SK-N-SH (cell line): ENCODE measurements at regions not wholly inside any gene's neighbourhood (a gene's known extent, or its start where the extent isn't known, plus 50 kb on each side); places are given as distances from the start of the nearest gene placed in this dataset.
"Not testable (repeated sequence)": the region's sequence is repeated elsewhere in the genome, so short reads cannot be mapped to it uniquely, and the experiment has no call there.

Source experiments
- CTCF ChIA-PET: fragments of 300-600, 350-600 bp; formaldehyde crosslinking; extraction: SDS; loops from one replicate; lab custom pipeline; 2021; lab: Yijun Ruan, JAX
- POLR2A ChIA-PET: fragments of 350-600 bp; sonication (Branson Sonifier 250); formaldehyde crosslinking; extraction: SDS; loops from one replicate; lab custom pipeline; 2020; ENCODE audit warnings: antibody characterized with exemption, inconsistent platforms; lab: Yijun Ruan, JAX
- DNase-seq: peaks from one replicate; pipeline ENCODE4 v3.0.0; 2012
- H2AFZ ChIP-seq: fragments of 200-600 bp; sonication (generic); 2 replicates; pipeline ENCODE4 v1.8.1; 2016; ENCODE audit warnings: antibody characterized with exemption, mild to moderate bottlenecking, low read depth
- H3F3A ChIP-seq: fragments of 200-600 bp; sonication (generic); replicated peaks from 2 replicates; pipeline ENCODE3; 2016; ENCODE audit warnings: antibody characterized with exemption, mild to moderate bottlenecking; ENCODE audit not compliant: insufficient read depth
- H3K27ac ChIP-seq, 2 experiments: fragments of 200-500 bp in 1 of 2; fragments of 200-600 bp in 1 of 2; sonication (Bioruptor generic) in 1 of 2; sonication (generic), shearing (Covaris generic) in 1 of 2; 2 replicates each; pipeline versions ENCODE4 v1.5.1 to v1.6.1; 2014 to 2016; ENCODE audit warnings: low read depth in 2 of 2, inconsistent platforms in 1 of 2, low read length in 1 of 2, mild to moderate bottlenecking in 1 of 2, mixed read lengths in 1 of 2
- H3K27me3 ChIP-seq: fragments of 200-600 bp; sonication (generic), shearing (Covaris generic); 2 replicates; pipeline ENCODE4 v1.6.1; 2016; ENCODE audit warnings: mixed run types; ENCODE audit not compliant: insufficient read depth
- H3K36me3 ChIP-seq, 2 experiments: fragments of 200-500 bp in 1 of 2; fragments of 200-600 bp in 1 of 2; sonication (Bioruptor generic) in 1 of 2; sonication (generic) in 1 of 2; replicated peaks in 1 of 2; 2 replicates each; pipeline versions ENCODE3 to v1.5.1; 2014 to 2016; ENCODE audit warnings: low read length in 1 of 2, mild to moderate bottlenecking in 1 of 2; ENCODE audit not compliant: insufficient read depth in 2 of 2, control insufficient read depth in 1 of 2
- H3K4me1 ChIP-seq, 2 experiments: fragments of 200-500 bp in 1 of 2; fragments of 200-600 bp in 1 of 2; sonication (Bioruptor generic) in 1 of 2; sonication (generic), shearing (Covaris generic) in 1 of 2; 2 replicates each; pipeline versions ENCODE4 v1.5.1 to v1.6.1; 2014 to 2016; ENCODE audit warnings: low read depth in 1 of 2, low read length in 1 of 2, mixed run types in 1 of 2; ENCODE audit not compliant: insufficient read depth in 2 of 2, control insufficient read depth in 1 of 2
- H3K4me2 ChIP-seq: fragments of 200-600 bp; sonication (generic), shearing (Covaris generic); 2 replicates; pipeline ENCODE4 v1.6.1; 2017; ENCODE audit warnings: mixed run types
- H3K4me3 ChIP-seq, 2 experiments: fragments of 200-500 bp in 1 of 2; fragments of 200-600 bp in 1 of 2; sonication (Bioruptor generic) in 1 of 2; sonication (generic), shearing (Covaris generic) in 1 of 2; 2 replicates each; pipeline versions ENCODE4 v1.5.1 to v1.8.1; 2014 to 2016; ENCODE audit warnings: low read depth in 2 of 2, inconsistent platforms in 1 of 2, low read length in 1 of 2, mild to moderate bottlenecking in 1 of 2, mixed read lengths in 1 of 2, moderate library complexity in 1 of 2
- H3K79me2 ChIP-seq: fragments of 200-600 bp; sonication (generic); 2 replicates; pipeline ENCODE4 v1.8.1; 2017; ENCODE audit warnings: mild to moderate bottlenecking; ENCODE audit not compliant: insufficient read depth
- H3K9ac ChIP-seq: fragments of 200-600 bp; sonication (generic); 2 replicates; pipeline ENCODE4 v1.6.1; 2017; ENCODE audit warnings: mixed run types
- H3K9me2 ChIP-seq: fragments of 200-600 bp; sonication (generic); 2 replicates; pipeline ENCODE4 v1.6.1; 2017; ENCODE audit warnings: mixed run types
- H3K9me3 ChIP-seq: fragments of 200-600 bp; sonication (generic); 2 replicates; pipeline ENCODE4 v1.6.1; 2017; ENCODE audit warnings: mixed run types, mild to moderate bottlenecking, moderate library complexity
- H4K20me1 ChIP-seq: fragments of 200-600 bp; sonication (generic); 2 replicates; pipeline ENCODE4 v1.6.1; 2017; ENCODE audit warnings: mild to moderate bottlenecking, mixed run types; ENCODE audit not compliant: insufficient read depth
- CTCF ChIP-seq: fragments of 200-600 bp; sonication (generic); IDR thresholded peaks from 2 replicates; pipeline ENCODE4 v1.6.1; 2017; ENCODE audit warnings: antibody characterized with exemption, mild to moderate bottlenecking, moderate library complexity
- ELF1 ChIP-seq: IDR thresholded peaks from 2 replicates; pipeline ENCODE4 v1.4.0; 2012
- EZH2phosphoT487 ChIP-seq: fragments of 200-600 bp; sonication (generic); IDR thresholded peaks from 2 replicates; pipeline ENCODE4 v1.6.1; 2017; ENCODE audit warnings: low read depth, mixed run types, mild to moderate bottlenecking, antibody characterized with exemption, moderate library complexity, borderline replicate concordance
- FOSL2 ChIP-seq: IDR thresholded peaks from 2 replicates; pipeline ENCODE4 v1.4.0; 2012; ENCODE audit warnings: low read depth, mild to moderate bottlenecking, moderate library complexity, borderline replicate concordance
- GATA2 ChIP-seq: sonication (generic); formaldehyde crosslinking; IDR thresholded peaks from 2 replicates; pipeline ENCODE4 v1.5.0; 2020; ENCODE audit warnings: mild to moderate bottlenecking, missing genetic modification reagents
- IRF3 ChIP-seq: fragments of 150-350 bp; IDR thresholded peaks from 2 replicates; pipeline ENCODE4 v1.6.1; 2016; ENCODE audit warnings: mild to moderate bottlenecking, low read depth, low read length
- NFIC ChIP-seq: IDR thresholded peaks from 2 replicates; pipeline ENCODE4 v1.4.0; 2012; ENCODE audit warnings: borderline replicate concordance
- NRF1 ChIP-seq: IDR thresholded peaks from 2 replicates; pipeline ENCODE4 v1.6.1; 2012; ENCODE audit warnings: low read depth, mild to moderate bottlenecking, low read length
- POLR2AphosphoS5 ChIP-seq: IDR thresholded peaks from 2 replicates; pipeline ENCODE4 v1.6.1; 2012; ENCODE audit warnings: low read depth, low read length
- RAD21 ChIP-seq: IDR thresholded peaks from 2 replicates; pipeline ENCODE4 v1.6.1; 2012; ENCODE audit warnings: mild to moderate bottlenecking, low read length
- SMC3 ChIP-seq: IDR thresholded peaks from 2 replicates; pipeline ENCODE4 v1.6.1; 2012; ENCODE audit warnings: low read depth, low read length, improper control_type of control experiment
- TAF1 ChIP-seq: IDR thresholded peaks from 2 replicates; pipeline ENCODE4 v1.6.1; 2012; ENCODE audit warnings: low read depth, mild to moderate bottlenecking, low read length, moderate library complexity, borderline replicate concordance
- TCF12 ChIP-seq: IDR thresholded peaks from 2 replicates; pipeline ENCODE4 v1.4.0; 2012
- TEAD4 ChIP-seq: IDR thresholded peaks from 2 replicates; pipeline ENCODE4 v1.4.0; 2012; ENCODE audit warnings: mild to moderate bottlenecking, borderline replicate concordance; ENCODE audit not compliant: insufficient read depth
- YY1 ChIP-seq: IDR thresholded peaks from 2 replicates; pipeline ENCODE4 v1.4.0; 2012; ENCODE audit warnings: low read depth, mild to moderate bottlenecking
- ZBTB33 ChIP-seq: IDR thresholded peaks from 2 replicates; pipeline ENCODE4 v1.4.0; 2012; ENCODE audit warnings: low read depth, borderline replicate concordance
- WGBS: methylation state at CpG from one replicate; pipeline ENCODE4 v1.1.6; 2017; ENCODE audit warnings: low lambda C conversion rate; 5-methylcytosine and 5-hydroxymethylcytosine counted together
- TF ChIP-seq, protein P1 (sequence below): IDR thresholded peaks from 2 replicates; pipeline ENCODE4 v1.4.0; 2012; ENCODE audit warnings: low read depth, borderline replicate concordance

GRCh38 chr9:42269171-42269570 is 85.7 kb downstream of the SPATA31A6 start:
- 20% methylated on average over 11 of the region's 11 CpGs for WGBS
- H2AFZ ChIP-seq: 0 out of 2 replicates have a peak overlapping the region, but pooled peaks have one; percentile 49
- not testable (repeated sequence) for DNase-seq

GRCh38 chr9:42273191-42273590 is 89.7 kb downstream of the SPATA31A6 start:
- DNase-seq, H3F3A ChIP-seq, H3K36me3 ChIP-seq, H3K27ac ChIP-seq, H4K20me1 ChIP-seq, H3K4me3 ChIP-seq, H3K9ac ChIP-seq, H3K4me2 ChIP-seq, H3K9me3 ChIP-seq, H3K9me2 ChIP-seq, CTCF ChIA-PET, H3K4me1 ChIP-seq, H2AFZ ChIP-seq, POLR2A ChIA-PET, H3K79me2 ChIP-seq: not testable (repeated sequence)
- H3K27me3 ChIP-seq: peaks cover 23% of the 10 kb centered on the region; the same call in 1 of the 2 replicates
- WGBS: 25% methylated on average over 1 of the region's 1 CpG

More at GRCh38 chr9:42269171-42269570, 85.7 kb downstream of the SPATA31A6 start:
- H3K4me3 ChIP-seq, H3K27ac ChIP-seq, H3F3A ChIP-seq, CTCF ChIA-PET, H3K4me1 ChIP-seq, H3K9me3 ChIP-seq, H3K79me2 ChIP-seq, H3K36me3 ChIP-seq, POLR2A ChIA-PET, H4K20me1 ChIP-seq, H3K9ac ChIP-seq, H3K9me2 ChIP-seq: not testable (repeated sequence)
- peaks cover 11% of the 10 kb centered on the region; the same call in 1 of the 2 replicates for H3K27me3 ChIP-seq
- TF ChIP-seq ZBTB33: 0 out of 2 replicates have a peak, but pooled peaks have one; percentile 36
- peak overlapping the region; percentile 3; the same call in 1 of the 2 replicates for H3K4me2 ChIP-seq

DNA sequence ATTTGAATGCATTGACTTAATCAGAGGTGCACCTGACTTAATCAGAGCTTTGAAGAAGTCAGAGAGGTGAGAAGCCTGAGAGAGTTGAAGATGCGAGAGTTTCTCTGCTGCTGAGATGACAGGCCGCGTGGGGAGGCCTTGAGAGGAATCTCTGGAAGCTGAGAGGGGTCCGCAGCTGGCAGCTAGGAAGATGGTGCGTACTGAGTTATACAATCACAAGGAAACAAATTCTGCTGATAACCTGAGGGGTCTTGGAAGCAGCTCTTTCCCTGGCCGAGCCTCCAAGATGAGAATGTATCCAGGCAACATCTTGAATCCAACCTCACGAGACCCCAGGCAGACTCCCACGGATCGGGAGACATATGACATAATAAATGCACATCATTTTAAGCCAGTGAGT is 91.7 kb downstream of the SPATA31A6 start:
- Histone ChIP-seq H3K27ac (no peak overlapping the region), H3K36me3 (no peaks in the 10 kb centered on the region), H2AFZ (no peak overlapping the region), H3F3A (no peaks in the 10 kb centered on the region), H4K20me1 (no peaks in the 10 kb centered on the region), H3K9ac (no peak overlapping the region), H3K9me2 (no peaks in the 10 kb centered on the region), H3K79me2 (no peaks in the 10 kb centered on the region), H3K9me3 (no peaks in the 10 kb centered on the region), H3K4me3 (no peak overlapping the region), H3K4me1 (no peaks in the 10 kb centered on the region), H3K4me2 (no peak overlapping the region), H3K27me3 (peaks cover 23% of the 10 kb centered on the region; the same call in 1 of the 2 replicates)
- 31% methylated on average over 9 of the region's 9 CpGs for whole genome bisulfite sequencing
- no peak for DNase-seq
- TF ChIP-seq YY1: no peak
- no peak for TF ChIP-seq TEAD4
- TF ChIP-seq, protein P1, sequence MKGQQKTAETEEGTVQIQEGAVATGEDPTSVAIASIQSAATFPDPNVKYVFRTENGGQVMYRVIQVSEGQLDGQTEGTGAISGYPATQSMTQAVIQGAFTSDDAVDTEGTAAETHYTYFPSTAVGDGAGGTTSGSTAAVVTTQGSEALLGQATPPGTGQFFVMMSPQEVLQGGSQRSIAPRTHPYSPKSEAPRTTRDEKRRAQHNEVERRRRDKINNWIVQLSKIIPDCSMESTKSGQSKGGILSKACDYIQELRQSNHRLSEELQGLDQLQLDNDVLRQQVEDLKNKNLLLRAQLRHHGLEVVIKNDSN: no peak
- TF ChIP-seq TAF1: no peak
- no peak for TF ChIP-seq FOSL2
- TF ChIP-seq GATA2 (CRISPR knock-in tag): no peak
- no peak for TF ChIP-seq TCF12
- TF ChIP-seq RAD21: no peak
- TF ChIP-seq ELF1: no peak
- TF ChIP-seq POLR2AphosphoS5: no peak
- no peak for TF ChIP-seq SMC3
- TF ChIP-seq IRF3: no peak
- TF ChIP-seq NFIC: no peak
- no peak for TF ChIP-seq EZH2phosphoT487
- no peak for TF ChIP-seq NRF1
- no peak for TF ChIP-seq CTCF
- ChIA-PET CTCF (no interaction called here), POLR2A (no interaction called here)
